Caco-2 (cell line): ENCODE measurements at regions not wholly inside any gene's neighbourhood (a gene's known extent, or its start where the extent isn't known, plus 50 kb on each side); places are given as distances from the start of the nearest gene placed in this dataset.

ENCODE experiments used
- BruUV-seq: library from RNA; stranded (reverse); fragments of 400-500 nt; replicated peaks from 2 replicates; lab custom pipeline; 2021; lab: Mats Ljungman, UMichigan
- CTCF ChIA-PET: fragments of 300-600 bp; sonication (Branson Sonifier 250); formaldehyde crosslinking; loops from one replicate; lab custom pipeline; 2022; ENCODE audit warnings: antibody characterized with exemption; lab: Charles Lee
- POLR2A ChIA-PET: fragments of 300-600 bp; sonication (Branson Sonifier 250); formaldehyde crosslinking; loops from one replicate; lab custom pipeline; 2022; ENCODE audit warnings: antibody characterized with exemption; lab: Charles Lee
- DNase-seq, 2 experiments: peaks; one replicate each; pipeline versions ENCODE4 v3.0.0 to v3.0.0-alpha.2; 2020 to 2022
- H3K27me3 ChIP-seq: replicated peaks from 2 replicates; pipeline ENCODE4 v1.6.0; 2011; ENCODE audit warnings: low read length; ENCODE audit not compliant: control insufficient read depth, insufficient read depth
- H3K36me3 ChIP-seq: 2 replicates; pipeline ENCODE4 v1.5.1; 2011; ENCODE audit warnings: low read length; ENCODE audit not compliant: control insufficient read depth, insufficient read depth
- H3K4me1 ChIP-seq: fragments of 250-450 bp; sonication (Bioruptor Pico); 2 replicates; pipeline ENCODE4 v1.5.1; 2020; ENCODE audit warnings: mild to moderate bottlenecking
- H3K4me3 ChIP-seq: 2 replicates; pipeline ENCODE4 v1.5.1; 2011; ENCODE audit warnings: low read depth, mild to moderate bottlenecking, control low read depth, low read length
- H3K9me3 ChIP-seq: fragments of 250-450 bp; sonication (Bioruptor Pico); 2 replicates; pipeline ENCODE4 v1.5.1; 2020; ENCODE audit warnings: mild to moderate bottlenecking, moderate library complexity
- H3K27ac Mint-ChIP-seq: one replicate; pipeline ENCODE4 v1.8.0; 2022; ENCODE audit warnings: mixed read lengths; ENCODE audit not compliant: unreplicated experiment
- H3K27me3 Mint-ChIP-seq: one replicate; pipeline ENCODE4 v1.8.0; 2022; ENCODE audit warnings: mixed read lengths; ENCODE audit not compliant: insufficient read depth, unreplicated experiment
- H3K36me3 Mint-ChIP-seq: one replicate; pipeline ENCODE4 v1.8.0; 2022; ENCODE audit warnings: mild to moderate bottlenecking, mixed read lengths; ENCODE audit not compliant: insufficient read depth, unreplicated experiment
- H3K4me1 Mint-ChIP-seq: one replicate; pipeline ENCODE4 v1.8.0; 2022; ENCODE audit warnings: low read depth, mixed read lengths; ENCODE audit not compliant: unreplicated experiment
- H3K4me3 Mint-ChIP-seq: one replicate; pipeline ENCODE4 v1.8.0; 2022; ENCODE audit warnings: mild to moderate bottlenecking, moderate library complexity, mixed read lengths; ENCODE audit not compliant: unreplicated experiment
- H3K9me3 Mint-ChIP-seq: one replicate; pipeline ENCODE4 v1.8.0; 2022; ENCODE audit warnings: mixed read lengths; ENCODE audit not compliant: unreplicated experiment
- intact Hi-C: fragments of 100-400 bp; cut with micrococcal nuclease; formaldehyde crosslinking; loops from one replicate; pipeline ENCODE4 v1.10.0; 2022; ENCODE audit not compliant: unreplicated experiment
- TF ChIP-seq, protein P1 (sequence below), 2 experiments: fragments of 200-600 bp in 1 of 2; IDR thresholded peaks; 1 replicate in 1 of 2; 2 replicates in 1 of 2; pipeline versions ENCODE4 v1.5.1 to v1.8.0; 2011 to 2022; ENCODE audit warnings: antibody characterized with exemption in 1 of 2, control low read depth in 1 of 2, inconsistent platforms in 1 of 2, low read depth in 1 of 2, low read length in 1 of 2, mild to moderate bottlenecking in 1 of 2, moderate library complexity in 1 of 2; ENCODE audit not compliant: insufficient read depth in 1 of 2, severe bottlenecking in 1 of 2, unreplicated experiment in 1 of 2

DNA sequence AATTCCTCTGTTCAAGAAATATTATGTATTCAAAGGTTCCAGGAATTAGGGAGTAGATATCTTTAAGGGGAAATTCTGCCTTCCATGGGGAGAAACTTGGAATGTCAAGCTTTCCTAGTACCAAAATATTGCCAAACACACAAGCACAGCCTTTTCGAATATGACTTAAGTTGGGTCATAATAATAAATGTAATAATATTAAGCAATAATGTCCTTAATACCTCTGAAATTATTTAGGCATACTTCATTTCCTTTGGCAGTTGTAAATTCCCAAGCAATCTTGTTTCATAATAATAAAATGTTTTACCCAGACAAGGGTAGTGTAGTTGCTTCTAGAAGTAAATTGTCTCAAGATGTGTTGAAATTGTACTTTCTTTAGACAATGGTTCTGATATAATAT lies 630.3 kb upstream of the CDH18 start:
- H3K27me3 Mint-ChIP-seq: no peaks in the 10 kb centered on the region
- Histone ChIP-seq H3K4me1 (no peaks in the 10 kb centered on the region), H3K36me3 (no peaks in the 10 kb centered on the region), H3K9me3 (no peaks in the 10 kb centered on the region), H3K4me3 (no peak overlapping the region), H3K27me3 (no peaks in the 10 kb centered on the region)
- TF ChIP-seq, protein P1, sequence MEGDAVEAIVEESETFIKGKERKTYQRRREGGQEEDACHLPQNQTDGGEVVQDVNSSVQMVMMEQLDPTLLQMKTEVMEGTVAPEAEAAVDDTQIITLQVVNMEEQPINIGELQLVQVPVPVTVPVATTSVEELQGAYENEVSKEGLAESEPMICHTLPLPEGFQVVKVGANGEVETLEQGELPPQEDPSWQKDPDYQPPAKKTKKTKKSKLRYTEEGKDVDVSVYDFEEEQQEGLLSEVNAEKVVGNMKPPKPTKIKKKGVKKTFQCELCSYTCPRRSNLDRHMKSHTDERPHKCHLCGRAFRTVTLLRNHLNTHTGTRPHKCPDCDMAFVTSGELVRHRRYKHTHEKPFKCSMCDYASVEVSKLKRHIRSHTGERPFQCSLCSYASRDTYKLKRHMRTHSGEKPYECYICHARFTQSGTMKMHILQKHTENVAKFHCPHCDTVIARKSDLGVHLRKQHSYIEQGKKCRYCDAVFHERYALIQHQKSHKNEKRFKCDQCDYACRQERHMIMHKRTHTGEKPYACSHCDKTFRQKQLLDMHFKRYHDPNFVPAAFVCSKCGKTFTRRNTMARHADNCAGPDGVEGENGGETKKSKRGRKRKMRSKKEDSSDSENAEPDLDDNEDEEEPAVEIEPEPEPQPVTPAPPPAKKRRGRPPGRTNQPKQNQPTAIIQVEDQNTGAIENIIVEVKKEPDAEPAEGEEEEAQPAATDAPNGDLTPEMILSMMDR (IDR thresholded peaks at IDR 0.05; ENCODE audit: insufficient read depth in 1 of 2, low read depth in 1 of 2, low read length in 1 of 2, severe bottlenecking in 1 of 2, unreplicated experiment in 1 of 2): no peak
- intact Hi-C loops: no loop called here
- H3K27ac Mint-ChIP-seq: no peak overlapping the region
- H3K4me1 Mint-ChIP-seq: no peaks in the 10 kb centered on the region
- POLR2A ChIA-PET: no interaction called here
- no peak overlapping the region for H3K4me3 Mint-ChIP-seq
- no TSS peak for BruUV-seq
- CTCF ChIA-PET: no interaction called here
- no peak for DNase-seq
- no peaks in the 10 kb centered on the region for H3K9me3 Mint-ChIP-seq
- H3K36me3 Mint-ChIP-seq: no peaks in the 10 kb centered on the region

DNA sequence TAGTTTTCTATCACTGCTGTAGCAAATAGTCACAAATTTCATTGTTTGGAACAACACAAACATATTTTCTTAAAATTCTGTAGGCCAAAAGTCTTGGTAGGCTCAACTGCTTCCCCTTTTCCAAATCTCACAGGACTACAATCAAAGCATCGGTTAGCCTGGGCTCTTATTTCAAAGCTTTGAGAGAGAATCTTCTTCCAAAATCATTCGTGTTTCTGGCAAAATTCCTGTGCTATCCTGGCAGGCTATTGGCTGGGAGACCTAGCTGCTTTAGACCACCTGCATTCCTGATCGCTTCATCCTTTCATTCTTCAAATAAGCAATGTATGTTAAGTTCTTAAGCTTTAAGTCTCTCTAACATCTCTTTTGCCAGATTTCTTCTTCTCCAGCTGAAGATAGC lies 629.8 kb upstream of the CDH18 start:
- intact Hi-C loops: no loop called here
- DNase-seq: no peak
- H3K4me1 ChIP-seq: no peaks in the 10 kb centered on the region
- no peak overlapping the region for H3K4me3 ChIP-seq
- H3K9me3 Mint-ChIP-seq: no peaks in the 10 kb centered on the region
- H3K4me3 Mint-ChIP-seq: no peak overlapping the region
- H3K27me3 Mint-ChIP-seq: no peaks in the 10 kb centered on the region
- POLR2A ChIA-PET: no interaction called here
- H3K36me3 Mint-ChIP-seq: no peaks in the 10 kb centered on the region
- H3K36me3 ChIP-seq: no peaks in the 10 kb centered on the region
- H3K9me3 ChIP-seq: no peaks in the 10 kb centered on the region
- no peaks in the 10 kb centered on the region for H3K27me3 ChIP-seq
- no peak overlapping the region for H3K27ac Mint-ChIP-seq
- CTCF ChIA-PET: no interaction called here
- no peaks in the 10 kb centered on the region for H3K4me1 Mint-ChIP-seq
- no TSS peak for BruUV-seq
- TF ChIP-seq, protein P1 (IDR thresholded peaks at IDR 0.05; ENCODE audit: insufficient read depth in 1 of 2, low read depth in 1 of 2, low read length in 1 of 2, severe bottlenecking in 1 of 2, unreplicated experiment in 1 of 2): no peak

DNA sequence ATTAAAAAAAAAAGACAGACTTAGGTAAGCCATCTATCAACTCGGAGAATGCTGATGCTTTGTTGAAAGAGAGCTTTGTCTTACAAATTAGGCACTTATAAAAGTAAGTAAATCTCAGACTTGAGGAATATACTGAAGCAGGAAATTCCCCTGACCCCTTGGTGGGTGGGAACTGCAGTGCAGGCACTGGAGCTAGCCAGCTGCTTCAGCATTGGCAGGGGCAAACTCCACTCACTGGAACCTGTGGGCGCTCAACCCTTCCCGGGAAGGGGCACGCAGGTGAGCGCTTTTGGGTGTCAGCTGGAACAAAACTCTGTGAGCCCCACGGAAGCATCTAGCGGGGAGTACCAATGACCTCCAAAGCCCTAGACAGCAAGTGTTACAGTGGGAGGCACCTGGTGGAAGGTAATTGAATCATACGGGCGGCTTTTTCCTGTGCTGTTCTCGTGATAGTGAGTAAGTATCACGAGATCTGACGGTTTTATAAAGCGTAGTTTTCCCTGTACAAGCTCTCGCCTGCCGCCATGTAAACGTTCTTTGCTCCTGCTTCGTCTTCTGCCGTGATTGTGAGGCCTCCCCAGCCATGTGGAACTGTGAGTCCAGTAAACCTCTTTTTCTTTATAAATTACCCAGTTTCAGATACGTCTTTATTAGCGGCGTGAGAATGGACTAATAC lies 628.0 kb upstream of the CDH18 start:
- no TSS peak for BruUV-seq
- Histone ChIP-seq H3K36me3 (no peaks in the 10 kb centered on the region), H3K9me3 (no peaks in the 10 kb centered on the region), H3K4me3 (no peak overlapping the region), H3K27me3 (no peaks in the 10 kb centered on the region), H3K4me1 (no peaks in the 10 kb centered on the region)
- intact Hi-C loops: no loop called here
- Mint-ChIP-seq H3K27ac (no peak overlapping the region), H3K4me1 (no peaks in the 10 kb centered on the region), H3K4me3 (no peak overlapping the region), H3K9me3 (no peaks in the 10 kb centered on the region), H3K27me3 (no peaks in the 10 kb centered on the region), H3K36me3 (no peaks in the 10 kb centered on the region)
- DNase-seq: no peak
- POLR2A ChIA-PET: no interaction called here
- CTCF ChIA-PET: no interaction called here
- TF ChIP-seq, protein P1 (IDR thresholded peaks at IDR 0.05; ENCODE audit: insufficient read depth in 1 of 2, low read depth in 1 of 2, low read length in 1 of 2, severe bottlenecking in 1 of 2, unreplicated experiment in 1 of 2): no peak
